GM23338 (cell line): ENCODE measurements at regions not wholly inside any gene's neighbourhood (a gene's known extent, or its start where the extent isn't known, plus 50 kb on each side); places are given as distances from the start of the nearest gene placed in this dataset.

Experiments
- ATAC-seq: fragments of 200-7000 bp; cut with Tn5 transposase; 3 replicates; pipeline ENCODE4 v1.9.1; 2020
- DNase-seq: peaks from one replicate; pipeline ENCODE4 v3.0.0-alpha.2; 2015; ENCODE audit warnings: low spot score
- H2AFZ ChIP-seq: fragments of 200-600 bp; sonication (generic); 2 replicates; pipeline ENCODE4 v1.8.0; 2016; ENCODE audit warnings: antibody characterized with exemption, mild to moderate bottlenecking, moderate library complexity
- H3F3A ChIP-seq: fragments of 200-600 bp; sonication (generic); replicated peaks from 2 replicates; pipeline ENCODE4 v1.8.0; 2017; ENCODE audit warnings: antibody characterized with exemption, mixed run types, low read depth
- H3K27ac ChIP-seq: fragments of 200-600 bp; sonication (generic); 2 replicates; pipeline ENCODE4 v1.6.1; 2016; ENCODE audit warnings: low read depth
- H3K27me3 ChIP-seq: fragments of 200-600 bp; sonication (generic); 2 replicates; pipeline ENCODE4 v1.8.0; 2016; ENCODE audit warnings: mild to moderate bottlenecking, mixed run types, moderate library complexity; ENCODE audit not compliant: insufficient read depth
- H3K36me3 ChIP-seq: fragments of 200-600 bp; sonication (generic); 2 replicates; pipeline ENCODE4 v1.8.0; 2016; ENCODE audit warnings: mild to moderate bottlenecking; ENCODE audit not compliant: insufficient read depth
- H3K4me1 ChIP-seq: fragments of 200-600 bp; sonication (generic); 2 replicates; pipeline ENCODE4 v1.8.0; 2016; ENCODE audit warnings: mild to moderate bottlenecking, moderate library complexity; ENCODE audit not compliant: insufficient read depth
- H3K4me2 ChIP-seq: fragments of 200-600 bp; sonication (generic); 2 replicates; pipeline ENCODE4 v1.7.1; 2017; ENCODE audit warnings: mixed run types
- H3K4me3 ChIP-seq: fragments of 200-600 bp; sonication (generic); 2 replicates; pipeline ENCODE4 v1.6.1; 2016; ENCODE audit warnings: mixed run types
- H3K79me2 ChIP-seq: fragments of 200-600 bp; sonication (generic); replicated peaks from 2 replicates; pipeline ENCODE4 v1.8.0; 2017; ENCODE audit warnings: mild to moderate bottlenecking; ENCODE audit not compliant: insufficient read depth
- H3K9me2 ChIP-seq: fragments of 200-600 bp; sonication (generic); 2 replicates; pipeline ENCODE4 v1.8.0; 2017; ENCODE audit not compliant: insufficient read depth
- H4K20me1 ChIP-seq: fragments of 200-600 bp; sonication (generic); replicated peaks from 2 replicates; pipeline ENCODE4 v1.8.0; 2017; ENCODE audit warnings: mild to moderate bottlenecking; ENCODE audit not compliant: insufficient read depth
- H3K27ac Mint-ChIP-seq: 2 replicates; pipeline ENCODE4 v1.8.0; 2020; ENCODE audit warnings: inconsistent platforms, mild to moderate bottlenecking, moderate library complexity, mixed read lengths
- H3K27me3 Mint-ChIP-seq: 3 replicates; pipeline ENCODE4 v1.8.0; 2022; ENCODE audit warnings: low read depth, mild to moderate bottlenecking, moderate library complexity, mixed read lengths, inconsistent platforms; ENCODE audit not compliant: insufficient read depth, poor library complexity
- H3K36me3 Mint-ChIP-seq: 3 replicates; pipeline ENCODE4 v1.8.0; 2021; ENCODE audit warnings: low read depth, mild to moderate bottlenecking, inconsistent platforms, moderate library complexity, mixed read lengths
- H3K4me1 Mint-ChIP-seq: 3 replicates; pipeline ENCODE4 v1.8.0; 2020; ENCODE audit warnings: mild to moderate bottlenecking, inconsistent platforms, mixed read lengths
- H3K4me3 Mint-ChIP-seq: 3 replicates; pipeline ENCODE4 v1.8.0; 2021; ENCODE audit warnings: moderate library complexity, mild to moderate bottlenecking, inconsistent platforms, mixed read lengths
- H3K9me3 Mint-ChIP-seq: 3 replicates; pipeline ENCODE4 v1.8.0; 2020; ENCODE audit warnings: moderate library complexity, mild to moderate bottlenecking, inconsistent platforms, mixed read lengths
- CREB1 ChIP-seq: fragments of 250-450 bp; sonication (Bioruptor Pico); IDR thresholded peaks from 2 replicates; pipeline ENCODE4 v1.5.0; 2020; ENCODE audit warnings: low read depth, mild to moderate bottlenecking, moderate library complexity
- EZH2 ChIP-seq: fragments of 200-600 bp; sonication (generic); IDR thresholded peaks from one replicate; pipeline ENCODE4 v1.8.0; 2017; ENCODE audit warnings: antibody characterized with exemption, mild to moderate bottlenecking, low read depth; ENCODE audit not compliant: unreplicated experiment
- EZH2phosphoT487 ChIP-seq: fragments of 200-600 bp; sonication (generic); IDR thresholded peaks from one replicate; pipeline ENCODE4 v1.8.1; 2018; ENCODE audit warnings: antibody characterized with exemption; ENCODE audit not compliant: unreplicated experiment
- JUNB ChIP-seq: IDR thresholded peaks from one replicate; pipeline ENCODE4 v1.6.1; 2016; ENCODE audit warnings: antibody characterized with exemption; ENCODE audit not compliant: unreplicated experiment
- NANOG ChIP-seq: IDR thresholded peaks from 2 replicates; pipeline ENCODE4 v1.6.1; 2016; ENCODE audit warnings: antibody characterized with exemption, borderline replicate concordance
- POLR2AphosphoS5 ChIP-seq: IDR thresholded peaks from 2 replicates; pipeline ENCODE4 v1.6.1; 2016; ENCODE audit warnings: antibody characterized with exemption, low read depth
- STAT1 ChIP-seq: IDR thresholded peaks from one replicate; pipeline ENCODE4 v1.6.1; 2016; ENCODE audit warnings: antibody characterized with exemption; ENCODE audit not compliant: unreplicated experiment
- ZNF114 ChIP-seq: fragments of 250-450 bp; sonication (Bioruptor Pico); IDR thresholded peaks from 2 replicates; pipeline ENCODE4 v1.5.0; 2020; ENCODE audit warnings: mild to moderate bottlenecking, moderate library complexity
- ZNF331 ChIP-seq: fragments of 250-450 bp; sonication (Bioruptor Pico); IDR thresholded peaks from 2 replicates; pipeline ENCODE4 v1.5.0; 2020; ENCODE audit warnings: low read depth, mild to moderate bottlenecking, moderate library complexity
- TF ChIP-seq, protein P1 (sequence below): IDR thresholded peaks from 2 replicates; pipeline ENCODE4 v1.6.1; 2016; ENCODE audit warnings: antibody characterized with exemption
- TF ChIP-seq, protein P2 (sequence below): fragments of 250-450 bp; sonication (Bioruptor Pico); IDR thresholded peaks from 2 replicates; pipeline ENCODE4 v1.5.0; 2020; ENCODE audit warnings: mild to moderate bottlenecking, moderate library complexity
- TF ChIP-seq, protein P3 (sequence below): IDR thresholded peaks from one replicate; pipeline ENCODE4 v1.6.1; 2018; ENCODE audit warnings: antibody characterized with exemption; ENCODE audit not compliant: unreplicated experiment
- TF ChIP-seq, protein P4 (sequence below), 2 experiments: fragments of 200-600 bp in 1 of 2; sonication (generic) in 1 of 2; conservative IDR thresholded peaks; 2 replicates each; pipeline versions ENCODE4 v1.5.1 to v1.6.1; 2016 to 2017; ENCODE audit warnings: antibody characterized with exemption in 2 of 2, low read depth in 2 of 2, mild to moderate bottlenecking in 2 of 2, moderate library complexity in 1 of 2

DNA sequence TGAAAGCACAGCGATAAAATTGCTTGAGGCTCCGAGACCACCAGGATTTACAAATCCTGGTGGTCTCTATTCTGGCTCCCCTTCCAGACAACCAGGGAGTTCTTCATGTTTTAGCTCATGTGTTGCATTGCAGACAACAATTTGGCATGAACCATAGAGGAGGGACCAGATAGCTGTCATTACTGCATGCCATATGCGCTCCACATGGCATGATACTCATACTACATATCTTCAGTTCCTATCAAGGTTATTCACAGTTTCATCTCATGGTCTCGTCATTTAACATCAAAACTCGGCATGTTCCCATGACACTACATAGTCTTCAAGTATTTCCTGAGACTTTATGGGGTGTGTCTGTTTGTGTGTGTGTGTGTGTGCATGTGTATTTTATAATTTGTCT lies 220.3 kb downstream of the OR13H1 start:
- Histone ChIP-seq H4K20me1 (no peaks in the 10 kb centered on the region; the same call in 1 of the 2 replicates), H3F3A (no peaks in the 10 kb centered on the region), H3K4me2 (no peak overlapping the region), H2AFZ (no peak overlapping the region), H3K36me3 (peaks cover 19% of the 10 kb centered on the region; the same call in 1 of the 2 replicates), H3K4me3 (no peak overlapping the region), H3K9me2 (no peaks in the 10 kb centered on the region), H3K27me3 (no peaks in the 10 kb centered on the region), H3K4me1 (no peaks in the 10 kb centered on the region), H3K27ac (no peak overlapping the region), H3K79me2 (no peaks in the 10 kb centered on the region)
- Mint-ChIP-seq H3K9me3 (peaks cover 7% of the 10 kb centered on the region; the same call in 2 of the 3 replicates), H3K27me3 (peaks cover 3% of the 10 kb centered on the region), H3K36me3 (peaks cover 85% of the 10 kb centered on the region), H3K4me1 (peaks cover 4% of the 10 kb centered on the region; the same call in 1 of the 3 replicates), H3K4me3 (no peak overlapping the region), H3K27ac (no peak overlapping the region)
- TF ChIP-seq EZH2 (no peak), EZH2phosphoT487 (no peak), POLR2AphosphoS5 (no peak), CREB1 (CRISPR knock-in tag) (no peak), NANOG (no peak), JUNB (no peak), STAT1 (no peak), ZNF331 (CRISPR knock-in tag) (no peak), ZNF114 (CRISPR knock-in tag) (no peak)
- TF ChIP-seq, protein P1, sequence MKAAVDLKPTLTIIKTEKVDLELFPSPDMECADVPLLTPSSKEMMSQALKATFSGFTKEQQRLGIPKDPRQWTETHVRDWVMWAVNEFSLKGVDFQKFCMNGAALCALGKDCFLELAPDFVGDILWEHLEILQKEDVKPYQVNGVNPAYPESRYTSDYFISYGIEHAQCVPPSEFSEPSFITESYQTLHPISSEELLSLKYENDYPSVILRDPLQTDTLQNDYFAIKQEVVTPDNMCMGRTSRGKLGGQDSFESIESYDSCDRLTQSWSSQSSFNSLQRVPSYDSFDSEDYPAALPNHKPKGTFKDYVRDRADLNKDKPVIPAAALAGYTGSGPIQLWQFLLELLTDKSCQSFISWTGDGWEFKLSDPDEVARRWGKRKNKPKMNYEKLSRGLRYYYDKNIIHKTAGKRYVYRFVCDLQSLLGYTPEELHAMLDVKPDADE: no peak
- TF ChIP-seq, protein P2, sequence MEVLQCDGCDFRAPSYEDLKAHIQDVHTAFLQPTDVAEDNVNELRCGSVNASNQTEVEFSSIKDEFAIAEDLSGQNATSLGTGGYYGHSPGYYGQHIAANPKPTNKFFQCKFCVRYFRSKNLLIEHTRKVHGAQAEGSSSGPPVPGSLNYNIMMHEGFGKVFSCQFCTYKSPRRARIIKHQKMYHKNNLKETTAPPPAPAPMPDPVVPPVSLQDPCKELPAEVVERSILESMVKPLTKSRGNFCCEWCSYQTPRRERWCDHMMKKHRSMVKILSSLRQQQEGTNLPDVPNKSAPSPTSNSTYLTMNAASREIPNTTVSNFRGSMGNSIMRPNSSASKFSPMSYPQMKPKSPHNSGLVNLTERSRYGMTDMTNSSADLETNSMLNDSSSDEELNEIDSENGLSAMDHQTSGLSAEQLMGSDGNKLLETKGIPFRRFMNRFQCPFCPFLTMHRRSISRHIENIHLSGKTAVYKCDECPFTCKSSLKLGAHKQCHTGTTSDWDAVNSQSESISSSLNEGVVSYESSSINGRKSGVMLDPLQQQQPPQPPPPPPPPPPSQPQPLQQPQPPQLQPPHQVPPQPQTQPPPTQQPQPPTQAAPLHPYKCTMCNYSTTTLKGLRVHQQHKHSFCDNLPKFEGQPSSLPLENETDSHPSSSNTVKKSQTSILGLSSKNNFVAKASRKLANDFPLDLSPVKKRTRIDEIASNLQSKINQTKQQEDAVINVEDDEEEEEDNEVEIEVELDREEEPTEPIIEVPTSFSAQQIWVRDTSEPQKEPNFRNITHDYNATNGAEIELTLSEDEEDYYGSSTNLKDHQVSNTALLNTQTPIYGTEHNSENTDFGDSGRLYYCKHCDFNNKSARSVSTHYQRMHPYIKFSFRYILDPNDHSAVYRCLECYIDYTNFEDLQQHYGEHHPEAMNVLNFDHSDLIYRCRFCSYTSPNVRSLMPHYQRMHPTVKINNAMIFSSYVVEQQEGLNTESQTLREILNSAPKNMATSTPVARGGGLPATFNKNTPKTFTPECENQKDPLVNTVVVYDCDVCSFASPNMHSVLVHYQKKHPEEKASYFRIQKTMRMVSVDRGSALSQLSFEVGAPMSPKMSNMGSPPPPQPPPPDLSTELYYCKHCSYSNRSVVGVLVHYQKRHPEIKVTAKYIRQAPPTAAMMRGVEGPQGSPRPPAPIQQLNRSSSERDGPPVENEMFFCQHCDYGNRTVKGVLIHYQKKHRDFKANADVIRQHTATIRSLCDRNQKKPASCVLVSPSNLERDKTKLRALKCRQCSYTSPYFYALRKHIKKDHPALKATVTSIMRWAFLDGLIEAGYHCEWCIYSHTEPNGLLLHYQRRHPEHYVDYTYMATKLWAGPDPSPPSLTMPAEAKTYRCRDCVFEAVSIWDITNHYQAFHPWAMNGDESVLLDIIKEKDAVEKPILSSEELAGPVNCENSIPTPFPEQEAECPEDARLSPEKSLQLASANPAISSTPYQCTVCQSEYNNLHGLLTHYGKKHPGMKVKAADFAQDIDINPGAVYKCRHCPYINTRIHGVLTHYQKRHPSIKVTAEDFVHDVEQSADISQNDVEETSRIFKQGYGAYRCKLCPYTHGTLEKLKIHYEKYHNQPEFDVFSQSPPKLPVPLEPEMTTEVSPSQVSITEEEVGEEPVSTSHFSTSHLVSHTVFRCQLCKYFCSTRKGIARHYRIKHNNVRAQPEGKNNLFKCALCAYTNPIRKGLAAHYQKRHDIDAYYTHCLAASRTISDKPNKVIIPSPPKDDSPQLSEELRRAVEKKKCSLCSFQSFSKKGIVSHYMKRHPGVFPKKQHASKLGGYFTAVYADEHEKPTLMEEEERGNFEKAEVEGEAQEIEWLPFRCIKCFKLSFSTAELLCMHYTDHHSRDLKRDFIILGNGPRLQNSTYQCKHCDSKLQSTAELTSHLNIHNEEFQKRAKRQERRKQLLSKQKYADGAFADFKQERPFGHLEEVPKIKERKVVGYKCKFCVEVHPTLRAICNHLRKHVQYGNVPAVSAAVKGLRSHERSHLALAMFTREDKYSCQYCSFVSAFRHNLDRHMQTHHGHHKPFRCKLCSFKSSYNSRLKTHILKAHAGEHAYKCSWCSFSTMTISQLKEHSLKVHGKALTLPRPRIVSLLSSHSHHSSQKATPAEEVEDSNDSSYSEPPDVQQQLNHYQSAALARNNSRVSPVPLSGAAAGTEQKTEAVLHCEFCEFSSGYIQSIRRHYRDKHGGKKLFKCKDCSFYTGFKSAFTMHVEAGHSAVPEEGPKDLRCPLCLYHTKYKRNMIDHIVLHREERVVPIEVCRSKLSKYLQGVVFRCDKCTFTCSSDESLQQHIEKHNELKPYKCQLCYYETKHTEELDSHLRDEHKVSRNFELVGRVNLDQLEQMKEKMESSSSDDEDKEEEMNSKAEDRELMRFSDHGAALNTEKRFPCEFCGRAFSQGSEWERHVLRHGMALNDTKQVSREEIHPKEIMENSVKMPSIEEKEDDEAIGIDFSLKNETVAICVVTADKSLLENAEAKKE: no peak
- TF ChIP-seq, protein P3, sequence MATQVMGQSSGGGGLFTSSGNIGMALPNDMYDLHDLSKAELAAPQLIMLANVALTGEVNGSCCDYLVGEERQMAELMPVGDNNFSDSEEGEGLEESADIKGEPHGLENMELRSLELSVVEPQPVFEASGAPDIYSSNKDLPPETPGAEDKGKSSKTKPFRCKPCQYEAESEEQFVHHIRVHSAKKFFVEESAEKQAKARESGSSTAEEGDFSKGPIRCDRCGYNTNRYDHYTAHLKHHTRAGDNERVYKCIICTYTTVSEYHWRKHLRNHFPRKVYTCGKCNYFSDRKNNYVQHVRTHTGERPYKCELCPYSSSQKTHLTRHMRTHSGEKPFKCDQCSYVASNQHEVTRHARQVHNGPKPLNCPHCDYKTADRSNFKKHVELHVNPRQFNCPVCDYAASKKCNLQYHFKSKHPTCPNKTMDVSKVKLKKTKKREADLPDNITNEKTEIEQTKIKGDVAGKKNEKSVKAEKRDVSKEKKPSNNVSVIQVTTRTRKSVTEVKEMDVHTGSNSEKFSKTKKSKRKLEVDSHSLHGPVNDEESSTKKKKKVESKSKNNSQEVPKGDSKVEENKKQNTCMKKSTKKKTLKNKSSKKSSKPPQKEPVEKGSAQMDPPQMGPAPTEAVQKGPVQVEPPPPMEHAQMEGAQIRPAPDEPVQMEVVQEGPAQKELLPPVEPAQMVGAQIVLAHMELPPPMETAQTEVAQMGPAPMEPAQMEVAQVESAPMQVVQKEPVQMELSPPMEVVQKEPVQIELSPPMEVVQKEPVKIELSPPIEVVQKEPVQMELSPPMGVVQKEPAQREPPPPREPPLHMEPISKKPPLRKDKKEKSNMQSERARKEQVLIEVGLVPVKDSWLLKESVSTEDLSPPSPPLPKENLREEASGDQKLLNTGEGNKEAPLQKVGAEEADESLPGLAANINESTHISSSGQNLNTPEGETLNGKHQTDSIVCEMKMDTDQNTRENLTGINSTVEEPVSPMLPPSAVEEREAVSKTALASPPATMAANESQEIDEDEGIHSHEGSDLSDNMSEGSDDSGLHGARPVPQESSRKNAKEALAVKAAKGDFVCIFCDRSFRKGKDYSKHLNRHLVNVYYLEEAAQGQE: no peak
- TF ChIP-seq, protein P4, sequence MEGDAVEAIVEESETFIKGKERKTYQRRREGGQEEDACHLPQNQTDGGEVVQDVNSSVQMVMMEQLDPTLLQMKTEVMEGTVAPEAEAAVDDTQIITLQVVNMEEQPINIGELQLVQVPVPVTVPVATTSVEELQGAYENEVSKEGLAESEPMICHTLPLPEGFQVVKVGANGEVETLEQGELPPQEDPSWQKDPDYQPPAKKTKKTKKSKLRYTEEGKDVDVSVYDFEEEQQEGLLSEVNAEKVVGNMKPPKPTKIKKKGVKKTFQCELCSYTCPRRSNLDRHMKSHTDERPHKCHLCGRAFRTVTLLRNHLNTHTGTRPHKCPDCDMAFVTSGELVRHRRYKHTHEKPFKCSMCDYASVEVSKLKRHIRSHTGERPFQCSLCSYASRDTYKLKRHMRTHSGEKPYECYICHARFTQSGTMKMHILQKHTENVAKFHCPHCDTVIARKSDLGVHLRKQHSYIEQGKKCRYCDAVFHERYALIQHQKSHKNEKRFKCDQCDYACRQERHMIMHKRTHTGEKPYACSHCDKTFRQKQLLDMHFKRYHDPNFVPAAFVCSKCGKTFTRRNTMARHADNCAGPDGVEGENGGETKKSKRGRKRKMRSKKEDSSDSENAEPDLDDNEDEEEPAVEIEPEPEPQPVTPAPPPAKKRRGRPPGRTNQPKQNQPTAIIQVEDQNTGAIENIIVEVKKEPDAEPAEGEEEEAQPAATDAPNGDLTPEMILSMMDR (conservative IDR thresholded peaks at IDR 0.05; ENCODE audit: low read depth in 2 of 2): no peak
- ATAC-seq (no peak), DNase-seq (no peak)
